DOHH2 (cell line): ENCODE measurements at regions not wholly inside any gene's neighbourhood (a gene's known extent, or its start where the extent isn't known, plus 50 kb on each side); places are given as distances from the start of the nearest gene placed in this dataset.

Source experiments
- CTCF ChIP-seq: fragments of 200-600 bp; sonication (generic); IDR thresholded peaks from one replicate; pipeline ENCODE4 v1.5.1; 2014; ENCODE audit warnings: antibody characterized with exemption, mild to moderate bottlenecking, low read depth, low read length; ENCODE audit not compliant: poor library complexity, severe bottlenecking
- EZH2phosphoT487 ChIP-seq: fragments of 200-600 bp; sonication (generic); IDR thresholded peaks from 2 replicates; pipeline ENCODE4 v1.6.1; 2017; ENCODE audit warnings: borderline replicate concordance, mild to moderate bottlenecking, antibody characterized with exemption, low read length, moderate library complexity, mixed read lengths

- no peak for TF ChIP-seq CTCF
- no peak for TF ChIP-seq EZH2phosphoT487
Observed at GRCh38 chr20:57938158-57939108, 228.6 kb upstream of the PMEPA1 start.
